ENCODE measurements at regions not wholly inside any gene's neighbourhood (a gene's known extent, or its start where the extent isn't known, plus 50 kb on each side); places are given as distances from the start of the nearest gene placed in this dataset.

GRCh38 chrX:30955687-30956086, 66.6 kb upstream of the TAB3 start:
- CTCF ChIA-PET: no interaction called here
- no peak overlapping the region for H3K4me3 ChIP-seq (ENCODE audit: low read depth, low read length)
- no peak for TF ChIP-seq CTCF (IDR thresholded peaks at IDR 0.05; ENCODE audit: insufficient read depth, low read length, missing control alignments)
- no peak for DNase-seq (ENCODE audit: low read depth, low spot score)
- POLR2A ChIA-PET: no interaction called here

DNA sequence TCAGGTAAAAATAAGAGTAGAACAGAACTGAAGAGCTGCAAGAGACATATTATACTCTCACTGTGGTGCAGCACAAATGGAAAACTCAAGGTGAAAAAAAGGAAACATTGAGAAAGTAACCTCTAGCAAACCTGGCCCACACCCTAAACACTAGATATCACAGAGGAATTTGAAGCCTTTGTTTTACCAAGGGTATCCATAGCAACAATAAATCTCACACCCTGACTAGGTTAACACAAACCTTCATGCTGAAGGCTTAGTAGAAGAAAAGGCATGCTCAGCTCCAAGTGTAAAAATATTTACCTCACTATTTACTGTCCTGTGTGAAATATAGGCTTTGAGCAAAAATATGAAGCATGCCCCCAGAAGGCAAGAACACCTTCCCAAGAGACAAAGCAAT, 61.9 kb upstream of the TAB3 start:
- H3K4me3 ChIP-seq (ENCODE audit: low read depth, low read length): no peak overlapping the region
- ChIA-PET CTCF (no interaction called here), POLR2A (no interaction called here)
- no peak for TF ChIP-seq CTCF (IDR thresholded peaks at IDR 0.05; ENCODE audit: insufficient read depth, low read length, missing control alignments)
- DNase-seq (ENCODE audit: low read depth, low spot score): no peak

GRCh38 chrX:30950391-30950790, 61.3 kb upstream of the TAB3 start:
- CTCF ChIA-PET: no interaction called here
- no peak for TF ChIP-seq CTCF (IDR thresholded peaks at IDR 0.05; ENCODE audit: insufficient read depth, low read length, missing control alignments)
- no peak for DNase-seq (ENCODE audit: low read depth, low spot score)
- POLR2A ChIA-PET: no interaction called here
- no peak overlapping the region for H3K4me3 ChIP-seq (ENCODE audit: low read depth, low read length)

GRCh38 chrX:30949554-30949953, 60.5 kb upstream of the TAB3 start:
- DNase-seq (ENCODE audit: low read depth, low spot score): no peak
- POLR2A ChIA-PET: no interaction called here
- H3K4me3 ChIP-seq (ENCODE audit: low read depth, low read length): no peak overlapping the region
- TF ChIP-seq CTCF (IDR thresholded peaks at IDR 0.05; ENCODE audit: insufficient read depth, low read length, missing control alignments): no peak
- CTCF ChIA-PET: no interaction called here

- no peak for DNase-seq (ENCODE audit: low read depth, low spot score)
- H3K4me3 ChIP-seq (ENCODE audit: low read depth, low read length): no peak overlapping the region
- TF ChIP-seq CTCF (IDR thresholded peaks at IDR 0.05; ENCODE audit: insufficient read depth, low read length, missing control alignments): no peak
- ChIA-PET POLR2A (no interaction called here), CTCF (interaction anchor here (1.0 kb wide), 1 partner anchor 12 kb away, joined by 3 read pairs; no protein-coding TSS in a partner anchor)
These were observed 59.6 kb upstream of the TAB3 start for GRCh38 chrX:30948626-30949025.

DNA sequence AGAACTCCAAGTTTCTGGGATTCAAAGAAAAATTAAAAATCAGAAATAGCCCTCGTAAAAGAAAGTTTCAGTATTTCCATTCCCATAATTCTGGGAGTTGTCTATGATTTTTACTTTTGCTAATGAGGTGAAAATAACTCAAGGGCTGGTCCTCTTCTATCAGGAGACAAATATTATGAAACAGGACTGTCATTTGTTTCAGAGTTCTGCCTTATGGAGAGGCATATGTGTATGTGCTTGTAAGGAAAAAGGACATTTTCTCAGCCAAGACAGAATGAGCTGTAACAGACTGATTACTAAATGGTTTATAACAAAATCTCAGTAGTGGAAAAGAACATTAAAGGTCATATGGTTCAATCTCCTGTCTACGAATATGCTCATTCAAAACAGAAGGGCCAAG, 59.0 kb upstream of the TAB3 start:
- TF ChIP-seq CTCF (IDR thresholded peaks at IDR 0.05; ENCODE audit: insufficient read depth, low read length, missing control alignments): no peak
- CTCF ChIA-PET: interaction anchor here (1.0 kb wide), 1 partner anchor 12 kb away, joined by 3 read pairs; no protein-coding TSS in a partner anchor
- no peak overlapping the region for H3K4me3 ChIP-seq (ENCODE audit: low read depth, low read length)
- no peak for DNase-seq (ENCODE audit: low read depth, low spot score)
- POLR2A ChIA-PET: no interaction called here

Measured in AG04449 (cell line).